ENCODE measurements at regions not wholly inside any gene's neighbourhood (a gene's known extent, or its start where the extent isn't known, plus 50 kb on each side); places are given as distances from the start of the nearest gene placed in this dataset.

DNA sequence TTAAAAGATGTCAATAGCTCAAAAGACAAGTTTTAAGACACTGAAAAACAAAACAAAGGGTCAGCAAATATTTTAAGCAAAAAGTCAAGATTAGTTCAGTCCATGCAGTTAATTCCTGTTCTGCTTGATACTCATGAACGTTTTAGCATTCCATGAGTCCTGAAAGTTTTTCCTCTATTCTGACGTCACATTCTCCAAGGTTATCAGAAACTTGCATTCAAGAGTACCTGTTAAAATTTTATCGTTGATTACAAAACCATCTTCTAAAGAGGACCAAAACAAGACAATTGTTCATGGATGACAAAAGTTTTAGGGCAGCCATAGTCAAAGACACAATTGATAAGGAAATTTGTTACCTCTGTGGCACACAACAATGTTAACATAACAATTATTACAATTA is 52.5 kb upstream of the VOPP1 start:
- no peak for DNase-seq

DNA sequence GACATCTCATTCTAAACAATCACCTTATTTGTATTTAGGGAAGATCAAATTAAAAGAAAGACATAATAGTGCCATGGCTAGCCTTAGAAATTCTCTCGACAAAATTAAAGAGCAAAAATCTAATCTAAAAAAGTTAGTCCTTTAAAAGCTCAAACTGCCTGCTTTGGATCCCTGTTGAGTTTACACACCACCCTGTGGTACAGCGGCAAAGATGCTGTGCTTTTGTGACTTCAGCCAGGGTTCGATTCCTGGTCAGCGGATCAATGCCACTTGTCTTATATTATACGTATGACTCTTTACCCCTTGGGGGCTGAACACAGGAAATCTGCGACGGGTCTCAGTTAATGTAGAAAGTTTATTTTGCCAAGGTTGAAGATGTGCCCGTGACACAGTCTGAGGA is 51.3 kb upstream of the VOPP1 start:
- no peak for DNase-seq

- DNase-seq, result no peak
These were observed 49.9 kb upstream of the VOPP1 start for GRCh38 chr7:55622241-55622640.

All from CD4-positive, alpha-beta T cell treated with Interleukin-4 for 1 hour (primary cell).